HG02588 (cell line): ENCODE measurements at regions not wholly inside any gene's neighbourhood (a gene's known extent, or its start where the extent isn't known, plus 50 kb on each side); places are given as distances from the start of the nearest gene placed in this dataset.
"Not testable (repeated sequence)": the region's sequence is repeated elsewhere in the genome, so short reads cannot be mapped to it uniquely, and the experiment has no call there.

Experiments
- ATAC-seq: cut with Tn5 transposase; IDR thresholded peaks from one replicate; pipeline ENCODE4 v1.9.1; 2021; ENCODE audit warnings: mild to moderate bottlenecking, moderate library complexity; ENCODE audit not compliant: unreplicated experiment

- no peak for ATAC-seq
Observed at GRCh38 chr6:26257272-26257671, 107.7 kb upstream of the BTN3A2 start.

- no peak for ATAC-seq
Observed at GRCh38 chr6:26258212-26258977, 106.6 kb upstream of the BTN3A2 start.

- no peak for ATAC-seq
Observed at GRCh38 chr6:26260110-26260637, 104.8 kb upstream of the BTN3A2 start.

GRCh38 chr6:26260725-26261490 is 104.1 kb upstream of the BTN3A2 start:
- ATAC-seq: no peak

GRCh38 chr6:26264547-26264946 is 100.5 kb upstream of the BTN3A2 start:
- no peak for ATAC-seq

- no peak for ATAC-seq
Observed at GRCh38 chr6:26267083-26267589, 97.9 kb upstream of the BTN3A2 start.

- ATAC-seq: no peak
Observed at GRCh38 chr6:26268659-26269402, 96.2 kb upstream of the BTN3A2 start.

- ATAC-seq: no peak
Observed at GRCh38 chr6:26269531-26270485, 95.2 kb upstream of the BTN3A2 start.

GRCh38 chr6:26270486-26270861 is 94.5 kb upstream of the BTN3A2 start:
- no peak for ATAC-seq

- peak; percentile 28 for ATAC-seq
Observed at GRCh38 chr6:26270903-26271667, 93.9 kb upstream of the BTN3A2 start.

- ATAC-seq: no peak
Observed at GRCh38 chr6:26271668-26272024, 93.4 kb upstream of the BTN3A2 start.

GRCh38 chr6:26272171-26272637 is 92.8 kb upstream of the BTN3A2 start:
- peak; percentile 13 for ATAC-seq

GRCh38 chr6:26273673-26274588 is 91.1 kb upstream of the BTN3A2 start:
- no peak for ATAC-seq

- no peak for ATAC-seq
Observed at GRCh38 chr6:26275663-26276062, 89.3 kb upstream of the BTN3A2 start.

GRCh38 chr6:26276841-26277648 is 88.0 kb upstream of the BTN3A2 start:
- no peak for ATAC-seq

GRCh38 chr6:26278536-26278935 is 86.5 kb upstream of the BTN3A2 start:
- no peak for ATAC-seq

- ATAC-seq: not testable (repeated sequence)
Observed at GRCh38 chr6:26279371-26279770, 85.6 kb upstream of the BTN3A2 start.
